ENCODE measurements at regions not wholly inside any gene's neighbourhood (a gene's known extent, or its start where the extent isn't known, plus 50 kb on each side); places are given as distances from the start of the nearest gene placed in this dataset.
A peak's percentile ranks its signal among the peaks of the same experiment; 100 is the strongest.

DNA sequence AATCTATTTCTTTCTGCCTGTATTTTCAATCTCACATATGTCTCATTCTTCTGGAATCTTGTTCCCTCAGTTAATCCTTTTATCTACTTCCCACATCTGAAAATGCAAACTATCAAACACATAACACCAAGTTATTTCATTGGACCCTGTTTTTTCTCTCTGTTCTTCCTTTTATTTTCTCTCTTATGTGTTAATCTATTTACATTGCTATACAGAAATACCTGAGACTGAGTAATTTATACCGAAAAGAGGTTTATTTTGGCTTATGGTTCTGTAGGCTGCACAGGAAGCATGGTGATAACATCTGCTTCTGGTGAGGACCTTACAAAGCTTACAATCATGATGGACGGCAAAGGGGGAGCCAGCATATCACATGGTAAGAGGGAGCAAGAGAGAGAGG is 247.6 kb downstream of the TGFB2 start:
- peak; percentile 41; the same call in 1 of the 2 replicates for TF ChIP-seq JUND (IDR thresholded peaks at IDR 0.05; ENCODE audit: low read depth)
- peak in 1 of 2 experiments; percentile 41 for DNase-seq (ENCODE audit: low read depth in 1 of 2, low spot score in 1 of 2)
- in situ Hi-C loops (cut with HindIII; ENCODE audit: low pct_unique_long_range_greater_than_20kb, low sequenced_read_pairs): no loop called here

- in situ Hi-C loops (cut with HindIII; ENCODE audit: low pct_unique_long_range_greater_than_20kb, low sequenced_read_pairs): no loop called here
- TF ChIP-seq JUND (IDR thresholded peaks at IDR 0.05; ENCODE audit: low read depth): no peak
Observed at GRCh38 chr1:218600968-218601367, 255.8 kb downstream of the TGFB2 start.

GRCh38 chr1:218604217-218604616 is 259.1 kb downstream of the TGFB2 start:
- TF ChIP-seq JUND (IDR thresholded peaks at IDR 0.05; ENCODE audit: low read depth): no peak

More at GRCh38 chr1:218600968-218601367, 255.8 kb downstream of the TGFB2 start:
- DNase-seq (ENCODE audit: low read depth in 1 of 2, low spot score in 1 of 2): peak in 1 of 2 experiments; percentile 68

DNA sequence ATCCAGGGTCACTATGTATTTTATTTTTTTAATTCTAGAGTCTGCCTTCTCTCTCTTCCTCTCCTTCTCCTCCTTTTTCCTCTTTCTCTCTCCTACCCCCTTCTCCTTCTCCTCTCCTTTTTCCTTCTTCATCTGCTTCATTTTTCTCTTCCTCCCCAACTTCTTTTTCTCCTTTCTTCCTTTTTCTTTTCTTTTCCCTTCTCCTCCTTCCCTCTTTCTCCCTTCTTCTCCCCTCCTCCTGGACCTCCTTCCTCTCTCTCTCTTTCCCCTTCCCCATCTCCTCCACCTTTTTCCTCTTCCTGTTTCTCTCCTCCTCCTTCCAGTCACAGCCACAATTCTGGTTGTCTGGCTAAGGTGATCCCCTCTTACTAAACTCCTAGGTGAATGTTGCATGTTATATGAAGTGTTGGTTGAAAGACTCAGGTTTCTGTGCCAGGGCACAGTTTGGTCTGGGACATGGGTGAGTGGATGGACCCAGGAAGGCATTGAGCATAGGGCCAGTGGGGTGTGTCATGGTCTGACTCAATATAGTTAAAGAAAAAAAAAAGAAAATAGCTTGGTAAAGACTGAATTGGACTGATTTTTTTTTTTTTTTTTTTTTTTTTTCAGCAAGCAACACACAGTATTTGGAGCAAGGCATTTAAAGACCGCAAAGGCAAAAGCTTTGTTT is 266.9 kb downstream of the TGFB2 start:
- no peak for TF ChIP-seq JUND (IDR thresholded peaks at IDR 0.05; ENCODE audit: low read depth)
- DNase-seq (ENCODE audit: low read depth in 1 of 2, low spot score in 1 of 2): no peak
- in situ Hi-C loops (cut with HindIII; ENCODE audit: low pct_unique_long_range_greater_than_20kb, low sequenced_read_pairs): no loop called here

More at GRCh38 chr1:218604217-218604616, 259.1 kb downstream of the TGFB2 start:
- no peak for DNase-seq (ENCODE audit: low read depth in 1 of 2, low spot score in 1 of 2)
- in situ Hi-C loops (cut with HindIII; ENCODE audit: low pct_unique_long_range_greater_than_20kb, low sequenced_read_pairs): no loop called here

DNA sequence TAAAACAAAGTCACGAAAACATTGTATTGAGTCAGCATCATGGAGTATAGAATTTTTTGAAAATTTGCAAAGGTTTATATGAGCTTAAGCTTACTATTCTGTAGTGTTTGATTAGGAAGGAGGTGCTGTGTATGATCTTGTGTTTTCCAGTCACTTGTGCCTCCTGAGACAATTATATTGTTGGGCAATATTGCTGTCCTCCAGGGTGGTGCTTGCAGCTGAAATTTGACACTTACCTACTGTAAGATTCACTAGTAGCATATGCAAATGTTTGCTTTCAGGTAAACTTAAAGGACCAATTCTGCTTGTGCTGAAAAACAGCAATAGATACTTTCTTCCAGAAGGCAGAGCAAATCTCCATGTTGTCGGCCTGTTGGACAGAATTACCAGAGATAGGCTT is 268.0 kb downstream of the TGFB2 start:
- in situ Hi-C loops (cut with HindIII; ENCODE audit: low pct_unique_long_range_greater_than_20kb, low sequenced_read_pairs): no loop called here
- no peak for TF ChIP-seq JUND (IDR thresholded peaks at IDR 0.05; ENCODE audit: low read depth)
- peak in 1 of 2 experiments; percentile 73 for DNase-seq (ENCODE audit: low read depth in 1 of 2, low spot score in 1 of 2)

GRCh38 chr1:218614031-218614430 is 268.9 kb downstream of the TGFB2 start:
- in situ Hi-C loops (cut with HindIII; ENCODE audit: low pct_unique_long_range_greater_than_20kb, low sequenced_read_pairs): no loop called here
- DNase-seq (ENCODE audit: low read depth in 1 of 2, low spot score in 1 of 2): no peak
- no peak for TF ChIP-seq JUND (IDR thresholded peaks at IDR 0.05; ENCODE audit: low read depth)

- DNase-seq (ENCODE audit: low read depth in 1 of 2, low spot score in 1 of 2): peak in 1 of 2 experiments; percentile 36
- in situ Hi-C loops (cut with HindIII; ENCODE audit: low pct_unique_long_range_greater_than_20kb, low sequenced_read_pairs): no loop called here
- TF ChIP-seq JUND (IDR thresholded peaks at IDR 0.05; ENCODE audit: low read depth): no peak
Observed at GRCh38 chr1:218616681-218617080, 271.5 kb downstream of the TGFB2 start.

GRCh38 chr1:218617986-218618385 is 272.9 kb downstream of the TGFB2 start:
- in situ Hi-C loops (cut with HindIII; ENCODE audit: low pct_unique_long_range_greater_than_20kb, low sequenced_read_pairs): no loop called here
- no peak for DNase-seq (ENCODE audit: low read depth in 1 of 2, low spot score in 1 of 2)
- TF ChIP-seq JUND (IDR thresholded peaks at IDR 0.05; ENCODE audit: low read depth): no peak

- in situ Hi-C loops (cut with HindIII; ENCODE audit: low pct_unique_long_range_greater_than_20kb, low sequenced_read_pairs): no loop called here
- no peak for DNase-seq (ENCODE audit: low read depth in 1 of 2, low spot score in 1 of 2)
- TF ChIP-seq JUND (IDR thresholded peaks at IDR 0.05; ENCODE audit: low read depth): no peak
Observed at GRCh38 chr1:218620956-218621355, 275.8 kb downstream of the TGFB2 start.

DNA sequence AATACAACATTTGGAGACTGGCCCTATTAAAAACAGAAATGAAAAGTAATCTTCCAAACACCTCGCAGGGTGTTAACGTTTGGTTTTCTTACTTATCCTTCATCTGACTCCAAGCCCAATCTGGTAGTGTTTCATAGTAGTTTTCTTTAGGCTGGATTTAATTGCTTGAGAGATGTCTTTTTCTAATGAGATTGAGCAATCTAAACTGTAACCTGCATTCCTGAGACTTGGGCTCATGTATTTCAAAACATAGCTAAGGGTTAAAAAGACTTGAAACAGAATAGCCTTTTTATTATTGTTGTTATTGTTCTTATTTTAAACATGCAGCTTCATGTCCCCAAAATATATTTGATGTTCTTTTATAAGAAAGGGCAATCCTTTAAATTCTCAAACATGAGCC is 278.9 kb downstream of the TGFB2 start:
- no peak for DNase-seq (ENCODE audit: low read depth in 1 of 2, low spot score in 1 of 2)
- in situ Hi-C loops (cut with HindIII; ENCODE audit: low pct_unique_long_range_greater_than_20kb, low sequenced_read_pairs): no loop called here
- no peak for TF ChIP-seq JUND (IDR thresholded peaks at IDR 0.05; ENCODE audit: low read depth)

DNA sequence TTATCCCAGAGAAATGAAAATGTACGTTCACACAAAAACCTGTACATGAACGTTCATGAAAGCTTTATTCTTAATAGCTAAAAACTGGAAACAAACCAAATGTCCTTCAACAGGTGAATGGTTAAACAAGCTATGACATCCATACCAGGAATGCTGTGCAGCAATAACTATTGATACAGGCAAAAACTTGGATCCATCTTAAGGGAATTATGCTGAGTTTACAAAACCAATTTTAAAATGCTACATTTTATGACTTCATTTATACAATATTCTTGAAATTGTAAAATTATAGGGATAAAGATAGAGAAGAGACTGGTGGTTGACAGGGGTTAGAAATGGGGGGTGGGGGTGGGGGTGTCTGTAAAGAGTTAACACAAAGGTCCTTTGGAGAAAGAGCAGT is 280.3 kb downstream of the TGFB2 start:
- no peak for DNase-seq (ENCODE audit: low read depth in 1 of 2, low spot score in 1 of 2)
- no peak for TF ChIP-seq JUND (IDR thresholded peaks at IDR 0.05; ENCODE audit: low read depth)
- in situ Hi-C loops (cut with HindIII; ENCODE audit: low pct_unique_long_range_greater_than_20kb, low sequenced_read_pairs): no loop called here

GRCh38 chr1:218633238-218633988 is 288.3 kb downstream of the TGFB2 start:
- DNase-seq (ENCODE audit: low read depth in 1 of 2, low spot score in 1 of 2): no peak
- in situ Hi-C loops (cut with HindIII; ENCODE audit: low pct_unique_long_range_greater_than_20kb, low sequenced_read_pairs): no loop called here
- TF ChIP-seq JUND (IDR thresholded peaks at IDR 0.05; ENCODE audit: low read depth): no peak

DNA sequence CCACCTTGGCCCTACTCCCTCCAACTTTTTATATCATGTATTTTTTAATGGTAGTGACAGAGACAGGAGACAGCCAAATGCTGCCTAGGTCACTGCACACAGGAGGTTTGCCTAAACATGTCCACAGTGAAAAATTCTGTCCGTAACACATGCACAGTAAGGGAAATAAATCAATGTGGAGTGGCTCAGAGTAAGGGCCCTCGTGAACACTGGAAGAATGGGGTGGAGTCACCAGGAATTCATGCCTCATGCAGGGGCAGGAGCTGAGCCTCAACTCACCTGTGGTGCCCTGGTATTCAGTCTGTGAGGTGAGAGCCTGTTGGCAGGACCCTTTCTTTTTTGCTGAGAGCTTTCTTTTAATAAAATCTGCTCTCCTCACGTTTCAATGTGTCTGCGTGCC is 289.1 kb downstream of the TGFB2 start:
- no peak for DNase-seq (ENCODE audit: low read depth in 1 of 2, low spot score in 1 of 2)
- in situ Hi-C loops (cut with HindIII; ENCODE audit: low pct_unique_long_range_greater_than_20kb, low sequenced_read_pairs): no loop called here
- TF ChIP-seq JUND (IDR thresholded peaks at IDR 0.05; ENCODE audit: low read depth): no peak
